ENCODE measurements at regions not wholly inside any gene's neighbourhood (a gene's known extent, or its start where the extent isn't known, plus 50 kb on each side); places are given as distances from the start of the nearest gene placed in this dataset.

DNA sequence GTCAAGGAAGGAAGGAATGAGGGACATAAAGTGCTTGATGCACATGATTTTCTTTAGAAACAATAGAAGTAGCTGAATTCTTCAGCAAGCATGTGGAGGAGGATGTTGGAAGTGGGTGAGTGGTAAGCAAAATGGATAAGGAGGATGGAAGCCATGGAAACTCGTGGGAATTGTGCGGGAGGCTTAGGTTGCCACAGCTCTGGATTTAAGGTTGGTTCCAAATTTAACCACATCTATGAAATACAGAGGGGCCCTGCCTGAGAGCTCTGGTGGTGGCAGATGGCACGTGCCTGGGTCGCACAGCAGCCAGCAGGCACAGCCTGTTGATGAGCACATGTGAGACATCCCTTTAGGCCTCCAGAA, 284.7 kb downstream of the SMARCA2 start:
- H3K27me3 ChIP-seq (ENCODE audit: control insufficient read depth, insufficient read depth, low read length): no peaks in the 10 kb centered on the region
- no peak overlapping the region for H3K4me2 ChIP-seq (ENCODE audit: extremely low read depth, insufficient read depth, low read length)
- H2AFZ ChIP-seq (ENCODE audit: low read length): no peak overlapping the region
- H3K9me3 ChIP-seq (ENCODE audit: control insufficient read depth, insufficient read depth, low read depth, low read length): no peaks in the 10 kb centered on the region
- no peaks in the 10 kb centered on the region for H3K36me3 ChIP-seq (ENCODE audit: control insufficient read depth, insufficient read depth, low read length)
- H3K9ac ChIP-seq (ENCODE audit: insufficient read depth, low read length): no peak overlapping the region
- H3K4me3 ChIP-seq (replicated peaks in 1 of 4; ENCODE audit: control extremely low read depth in 1 of 4, insufficient read depth in 1 of 4, low read depth in 3 of 4, low read length in 4 of 4): no peak overlapping the region
- no peaks in the 10 kb centered on the region for H3K4me1 ChIP-seq (ENCODE audit: control insufficient read depth, extremely low read depth, insufficient read depth, low read length)
- TF ChIP-seq CTCF (conservative IDR thresholded peaks at IDR 0.05 in 1 of 2, IDR thresholded peaks at IDR 0.05 in 1 of 2; ENCODE audit: low read depth in 1 of 2, low read length in 2 of 2): no peak
- no peak for TF ChIP-seq EZH2 (IDR thresholded peaks at IDR 0.05; ENCODE audit: low read length, missing control alignments)
- H3K27ac ChIP-seq (ENCODE audit: insufficient read depth, low read length): no peak overlapping the region
- DNase-seq (ENCODE audit: low read depth in 2 of 2): no peak
- no peaks in the 10 kb centered on the region for H3K79me2 ChIP-seq (ENCODE audit: control insufficient read depth, insufficient read depth, low read length)
- H4K20me1 ChIP-seq (ENCODE audit: control insufficient read depth, extremely low read depth, insufficient read depth, low read length): no peaks in the 10 kb centered on the region

- no peaks in the 10 kb centered on the region for H3K36me3 ChIP-seq (ENCODE audit: control insufficient read depth, insufficient read depth, low read length)
- no peaks in the 10 kb centered on the region for H3K79me2 ChIP-seq (ENCODE audit: control insufficient read depth, insufficient read depth, low read length)
- TF ChIP-seq EZH2 (IDR thresholded peaks at IDR 0.05; ENCODE audit: low read length, missing control alignments) (no peak), CTCF (conservative IDR thresholded peaks at IDR 0.05 in 1 of 2, IDR thresholded peaks at IDR 0.05 in 1 of 2; ENCODE audit: low read depth in 1 of 2, low read length in 2 of 2) (no peak)
- H3K9me3 ChIP-seq (ENCODE audit: control insufficient read depth, insufficient read depth, low read depth, low read length): no peaks in the 10 kb centered on the region
- no peaks in the 10 kb centered on the region for H3K4me1 ChIP-seq (ENCODE audit: control insufficient read depth, extremely low read depth, insufficient read depth, low read length)
- H3K4me3 ChIP-seq (replicated peaks in 1 of 4; ENCODE audit: control extremely low read depth in 1 of 4, insufficient read depth in 1 of 4, low read depth in 3 of 4, low read length in 4 of 4): no peak overlapping the region
- no peaks in the 10 kb centered on the region for H3K27me3 ChIP-seq (ENCODE audit: control insufficient read depth, insufficient read depth, low read length)
- no peak overlapping the region for H2AFZ ChIP-seq (ENCODE audit: low read length)
- DNase-seq (ENCODE audit: low read depth in 2 of 2): no peak
- H3K4me2 ChIP-seq (ENCODE audit: extremely low read depth, insufficient read depth, low read length): no peak overlapping the region
- H3K27ac ChIP-seq (ENCODE audit: insufficient read depth, low read length): no peak overlapping the region
- H3K9ac ChIP-seq (ENCODE audit: insufficient read depth, low read length): no peak overlapping the region
- no peaks in the 10 kb centered on the region for H4K20me1 ChIP-seq (ENCODE audit: control insufficient read depth, extremely low read depth, insufficient read depth, low read length)
Observed at GRCh38 chr9:2300325-2300724, 285.2 kb downstream of the SMARCA2 start.

DNA sequence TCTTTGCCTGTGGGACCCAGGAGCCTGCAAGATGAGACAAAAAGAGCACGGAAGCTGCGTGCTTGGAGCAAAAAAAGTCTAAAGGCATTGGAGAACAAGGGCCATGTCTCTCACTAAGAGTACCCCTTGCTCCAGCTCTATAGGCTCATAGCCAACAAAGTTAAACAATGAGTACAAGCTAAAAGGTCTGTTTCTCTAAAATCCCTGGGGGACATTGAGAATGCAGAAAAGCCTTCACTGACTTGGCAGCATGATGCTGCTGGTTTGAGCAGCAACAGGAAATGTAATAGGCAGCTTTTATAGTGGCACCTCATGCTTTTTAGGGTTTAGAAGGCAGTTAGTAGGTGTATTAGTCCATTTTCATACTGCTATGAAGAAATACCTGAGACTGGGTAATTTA, 287.5 kb downstream of the SMARCA2 start:
- H3K36me3 ChIP-seq (ENCODE audit: control insufficient read depth, insufficient read depth, low read length): no peaks in the 10 kb centered on the region
- no peaks in the 10 kb centered on the region for H4K20me1 ChIP-seq (ENCODE audit: control insufficient read depth, extremely low read depth, insufficient read depth, low read length)
- H3K9ac ChIP-seq (ENCODE audit: insufficient read depth, low read length): no peak overlapping the region
- no peak for TF ChIP-seq EZH2 (IDR thresholded peaks at IDR 0.05; ENCODE audit: low read length, missing control alignments)
- DNase-seq (ENCODE audit: low read depth in 2 of 2): no peak
- no peak overlapping the region for H3K4me3 ChIP-seq (replicated peaks in 1 of 4; ENCODE audit: control extremely low read depth in 1 of 4, insufficient read depth in 1 of 4, low read depth in 3 of 4, low read length in 4 of 4)
- no peak overlapping the region for H2AFZ ChIP-seq (ENCODE audit: low read length)
- H3K27me3 ChIP-seq (ENCODE audit: control insufficient read depth, insufficient read depth, low read length): no peaks in the 10 kb centered on the region
- H3K79me2 ChIP-seq (ENCODE audit: control insufficient read depth, insufficient read depth, low read length): no peaks in the 10 kb centered on the region
- H3K4me2 ChIP-seq (ENCODE audit: extremely low read depth, insufficient read depth, low read length): no peak overlapping the region
- no peak overlapping the region for H3K27ac ChIP-seq (ENCODE audit: insufficient read depth, low read length)
- no peaks in the 10 kb centered on the region for H3K9me3 ChIP-seq (ENCODE audit: control insufficient read depth, insufficient read depth, low read depth, low read length)
- H3K4me1 ChIP-seq (ENCODE audit: control insufficient read depth, extremely low read depth, insufficient read depth, low read length): no peaks in the 10 kb centered on the region

Data from fibroblast of lung (primary cell).